Astrocyte (in vitro differentiated cells and primary cell): ENCODE measurements at regions not wholly inside any gene's neighbourhood (a gene's known extent, or its start where the extent isn't known, plus 50 kb on each side); places are given as distances from the start of the nearest gene placed in this dataset.

Experiments
- CTCF ChIP-seq: IDR thresholded peaks from 2 replicates; pipeline ENCODE4 v1.5.1; 2011; ENCODE audit warnings: low read depth, mild to moderate bottlenecking, inconsistent platforms, low read length, moderate library complexity; ENCODE audit not compliant: insufficient read depth
- EZH2 ChIP-seq: IDR thresholded peaks from 2 replicates; pipeline ENCODE4 v1.6.1; 2012; ENCODE audit warnings: mild to moderate bottlenecking, low read length, inconsistent platforms; ENCODE audit not compliant: insufficient read depth

GRCh38 chr4:41384992-41385391, 128.3 kb downstream of the UCHL1 start:
- TF ChIP-seq CTCF (no peak), EZH2 (no peak)
